Hematopoietic multipotent progenitor cell treated with erythropoietin and hydrocortisone succinate and interleukin-3 and kit ligand, for 8 days (in vitro differentiated cells): ENCODE measurements at regions not wholly inside any gene's neighbourhood (a gene's known extent, or its start where the extent isn't known, plus 50 kb on each side); places are given as distances from the start of the nearest gene placed in this dataset.

Source experiments
- DNase-seq: peaks from one replicate; pipeline ENCODE4 v3.0.0-alpha.2; 2015

DNA sequence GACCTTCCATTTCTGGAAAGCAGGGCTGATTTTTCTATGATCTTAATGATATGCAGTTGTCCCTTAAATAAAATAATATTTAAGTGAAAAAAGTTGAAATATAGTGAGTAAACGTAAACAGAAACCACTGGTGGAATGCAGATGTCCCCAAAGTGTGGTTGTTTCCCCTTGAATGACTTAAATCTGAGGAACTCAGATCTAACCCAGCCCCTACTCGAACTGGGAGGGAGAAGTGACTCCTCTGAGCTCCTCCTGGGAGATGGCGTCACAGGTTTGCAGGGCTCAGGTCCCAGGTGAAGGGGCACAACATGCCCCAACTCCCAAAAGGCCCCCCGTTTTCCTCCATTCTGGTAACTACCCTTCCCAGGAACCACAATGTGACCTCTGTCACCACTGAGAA lies 142.8 kb downstream of the IRF8 start:
- no peak for DNase-seq

DNA sequence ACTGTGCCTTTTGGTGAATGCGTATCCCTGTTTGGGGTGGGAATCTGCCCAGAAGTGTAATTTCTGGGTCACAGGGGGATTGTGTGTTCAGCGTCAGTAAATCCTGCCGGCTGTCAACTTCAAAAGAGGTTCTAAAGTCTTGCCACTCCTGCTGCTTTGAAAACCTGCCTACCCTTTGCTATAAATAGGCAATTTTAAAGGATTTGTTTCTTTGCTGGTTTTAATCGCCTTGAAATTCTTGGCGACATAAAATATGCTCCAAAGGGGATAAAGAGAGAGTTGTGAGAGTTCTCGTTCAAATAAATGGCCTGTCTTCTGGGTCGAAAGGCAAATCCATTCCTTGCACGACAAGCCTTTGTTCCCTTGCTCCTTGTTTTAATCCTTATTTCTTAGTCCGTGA lies 143.4 kb downstream of the IRF8 start:
- DNase-seq = no peak

DNA sequence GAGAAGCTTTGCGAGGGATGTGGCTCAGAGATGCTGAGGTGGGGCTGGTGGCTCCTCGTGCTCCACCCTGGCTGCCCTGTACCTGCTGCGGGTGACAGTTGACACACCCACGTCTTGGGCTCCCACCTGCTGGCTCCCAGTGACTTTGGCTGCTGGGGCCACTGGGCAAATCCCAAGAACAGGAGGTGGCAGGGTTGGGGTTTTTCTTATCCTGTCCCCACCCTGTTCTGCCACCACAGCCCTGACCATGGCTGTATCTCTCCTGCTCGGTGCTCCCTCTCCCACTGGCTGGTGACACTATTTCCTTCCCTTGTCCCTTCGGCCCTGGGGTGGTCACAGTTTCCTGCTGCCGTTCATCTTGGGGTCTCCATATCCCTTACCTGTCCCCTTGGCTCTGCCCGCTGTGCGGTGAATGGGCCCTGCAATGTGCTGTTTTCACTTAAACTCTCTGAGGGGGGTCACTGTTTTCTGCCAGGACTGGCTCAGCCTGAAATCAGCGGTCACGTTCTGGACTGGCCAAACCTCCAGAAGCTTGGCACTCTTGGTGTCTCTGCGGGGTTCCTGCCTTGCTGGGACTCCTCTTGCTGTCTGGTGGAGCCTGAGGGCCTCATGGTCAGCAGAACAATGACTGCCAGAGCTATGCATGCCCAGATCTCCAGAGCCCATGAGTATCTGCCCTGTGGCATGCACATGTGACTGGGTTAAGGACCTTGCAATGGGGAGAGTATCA lies 144.2 kb downstream of the IRF8 start:
- DNase-seq = no peak

DNA sequence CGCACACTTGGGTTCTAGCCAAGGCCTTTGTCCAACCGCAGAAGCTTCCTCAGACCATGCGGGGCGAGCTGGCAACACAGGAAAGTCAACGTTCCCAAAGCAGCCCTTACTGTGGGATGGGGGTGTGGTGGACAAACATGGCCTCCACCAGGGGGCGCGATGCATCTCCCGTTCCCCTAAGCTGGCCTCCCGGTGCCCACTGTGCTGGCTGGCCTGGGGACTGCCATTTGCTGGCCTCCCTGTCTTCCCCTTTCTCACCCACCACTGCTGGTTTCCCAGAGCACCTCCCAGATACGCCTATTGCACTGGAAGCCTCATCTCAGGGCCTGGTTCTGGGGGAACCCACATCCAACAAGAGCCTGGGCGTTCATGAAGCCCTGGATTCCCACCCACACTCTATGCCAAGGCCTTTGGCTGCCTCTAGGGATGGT lies 145.3 kb downstream of the IRF8 start:
- peak; percentile 55 for DNase-seq

DNA sequence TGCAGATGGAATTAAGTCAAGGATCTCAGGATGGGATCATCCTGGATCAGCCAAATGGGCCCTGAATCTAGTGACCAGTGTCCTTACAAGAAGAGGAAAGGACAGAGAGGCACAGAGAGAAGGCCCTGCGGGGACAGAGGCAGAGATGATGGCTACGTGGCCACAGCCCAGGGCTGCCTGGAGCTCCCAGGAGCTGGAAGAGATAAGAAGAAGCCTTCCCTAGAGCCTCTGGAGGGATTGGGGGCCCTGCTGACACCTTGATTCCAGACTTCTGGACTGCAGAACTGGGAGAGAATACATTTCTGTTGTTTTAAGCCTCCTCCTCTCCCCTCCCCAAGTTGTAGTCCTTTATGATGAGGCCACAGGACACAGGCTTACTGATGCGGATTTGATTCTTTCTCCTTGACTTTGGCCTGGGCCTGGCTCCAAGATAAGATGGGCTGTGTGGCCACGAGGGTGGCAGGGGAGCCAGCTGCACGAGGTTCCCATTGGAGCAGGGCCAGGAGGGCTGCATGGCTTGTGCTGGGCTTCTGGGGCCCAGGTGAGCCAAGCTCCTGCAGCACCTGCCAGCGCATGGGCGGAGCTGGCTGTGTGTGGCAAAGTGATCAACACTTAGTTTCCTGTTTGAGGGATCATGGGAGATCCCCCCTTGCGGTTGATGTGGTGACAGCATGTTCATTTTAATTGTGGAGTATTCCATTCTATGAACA lies 146.1 kb downstream of the IRF8 start:
- DNase-seq = peak; percentile 5

DNA sequence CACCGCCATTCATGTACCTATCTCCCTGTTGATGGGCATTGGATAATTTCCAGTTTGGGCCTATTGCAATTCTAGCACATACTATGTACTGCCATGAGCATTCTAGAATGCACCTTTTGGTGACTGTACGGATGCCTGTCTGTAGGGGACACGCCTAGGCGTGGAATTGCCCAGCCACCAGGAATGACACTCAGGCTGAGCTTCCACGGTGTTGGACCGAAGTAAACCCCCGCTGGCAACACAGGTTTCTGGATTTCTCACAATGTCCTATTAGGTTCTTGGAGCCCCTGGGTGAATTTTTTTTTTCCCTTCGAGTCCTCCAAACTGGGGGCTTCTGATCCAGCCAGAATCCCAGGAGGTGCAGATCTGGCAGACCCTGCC lies 146.6 kb downstream of the IRF8 start:
- no peak for DNase-seq

DNA sequence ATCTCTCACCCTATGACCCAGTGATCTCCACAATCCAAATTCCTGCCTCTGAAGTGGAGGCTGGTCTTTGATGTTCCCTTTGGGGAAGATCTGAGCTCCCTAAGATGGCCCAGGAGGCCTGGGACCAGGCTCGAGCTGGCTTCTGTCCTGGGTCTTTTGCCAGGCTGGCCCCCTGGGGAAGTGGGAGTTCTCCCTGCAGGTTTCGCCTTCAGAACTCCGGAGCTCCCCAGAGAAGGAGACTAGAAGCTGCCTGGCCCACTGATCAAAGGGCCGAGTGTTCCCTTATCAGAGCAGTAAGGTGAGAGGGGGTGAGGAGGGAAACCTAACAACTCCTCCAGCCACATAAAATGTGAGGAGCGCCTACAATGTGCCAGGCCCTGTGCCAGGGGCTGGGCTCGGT lies 147.1 kb downstream of the IRF8 start:
- no peak for DNase-seq

DNA sequence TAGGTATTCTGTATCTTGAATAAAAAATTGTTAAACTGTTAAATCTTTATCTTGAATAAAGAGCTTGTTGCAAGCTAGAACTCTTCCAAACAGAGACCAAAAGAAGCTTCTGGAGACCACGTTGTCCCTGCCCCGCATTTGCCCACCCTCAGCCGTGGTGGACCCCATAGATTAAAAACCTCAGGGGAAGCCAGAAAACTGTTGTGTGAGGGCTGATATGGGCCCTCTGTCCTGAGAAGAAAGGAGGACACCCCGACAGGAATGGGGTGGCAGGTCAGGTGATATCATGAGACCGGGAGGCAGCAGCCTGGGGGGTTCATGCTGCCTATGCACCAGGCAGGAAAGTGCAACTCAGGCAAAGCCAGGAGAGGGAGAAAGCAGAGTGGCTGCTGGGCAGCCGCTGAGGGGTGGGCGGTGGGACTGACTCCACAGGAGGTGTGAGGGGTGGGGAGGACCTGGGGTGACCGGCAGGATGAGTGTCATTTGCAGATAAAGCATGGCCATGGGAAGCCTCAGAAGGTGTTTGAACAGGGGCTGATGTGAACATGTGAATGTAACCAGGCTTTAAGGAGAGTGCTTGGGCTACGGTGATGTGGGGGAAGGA lies 147.8 kb downstream of the IRF8 start:
- DNase-seq = peak; percentile 4

DNA sequence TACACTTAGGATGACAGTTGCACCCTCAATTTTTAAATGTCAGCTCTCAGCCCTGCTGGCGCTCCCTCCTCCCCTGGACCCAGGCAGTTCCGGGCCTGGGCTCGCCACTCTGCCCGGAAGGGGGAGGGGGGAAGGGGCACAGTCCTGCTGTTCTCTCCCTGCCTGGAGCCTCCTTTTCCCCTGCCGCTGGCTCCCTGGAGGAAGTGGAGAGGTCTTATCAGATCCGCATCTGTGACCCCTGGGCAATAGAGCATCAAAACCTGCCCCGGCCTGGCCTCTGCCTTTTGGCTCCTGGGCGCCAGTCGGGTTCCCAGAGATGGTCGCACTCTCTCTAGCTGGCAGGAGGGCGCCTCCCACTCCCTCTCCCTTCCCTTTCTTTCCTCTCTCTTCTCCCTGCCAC lies 149.3 kb downstream of the IRF8 start:
- no peak for DNase-seq

DNA sequence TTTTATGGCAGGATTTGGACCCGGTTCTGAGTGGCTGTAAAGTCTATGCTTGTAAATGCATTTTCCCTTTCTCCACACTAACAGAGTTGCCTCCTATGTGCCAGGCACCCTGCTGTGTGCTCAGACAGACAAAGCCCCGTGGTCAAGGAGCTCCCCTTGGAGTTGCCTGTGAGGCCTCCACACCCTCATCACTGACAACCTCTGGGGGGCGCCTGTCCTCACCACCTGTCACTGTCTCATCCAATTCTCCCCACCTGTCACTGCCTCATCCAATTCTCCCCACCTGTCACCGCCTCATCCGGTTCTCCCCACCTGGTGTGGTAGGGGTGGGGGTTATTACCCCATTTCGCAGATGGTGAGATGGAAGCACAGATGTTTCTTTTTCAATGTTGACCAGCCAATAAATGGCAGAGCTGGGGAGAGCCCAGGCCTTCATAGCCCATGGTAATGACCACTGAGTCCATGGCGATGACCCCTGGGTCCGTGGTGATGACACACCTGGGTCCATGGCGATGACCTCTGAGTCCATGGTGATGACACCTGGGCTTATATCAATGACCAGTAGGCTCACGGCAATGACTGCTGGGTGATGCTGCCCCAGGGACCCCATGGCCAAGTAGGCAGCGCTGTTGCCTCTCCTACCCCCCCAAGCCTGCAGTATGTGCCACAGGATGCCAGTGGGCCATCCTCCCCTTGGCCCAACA lies 150.1 kb downstream of the IRF8 start:
- DNase-seq = no peak

DNA sequence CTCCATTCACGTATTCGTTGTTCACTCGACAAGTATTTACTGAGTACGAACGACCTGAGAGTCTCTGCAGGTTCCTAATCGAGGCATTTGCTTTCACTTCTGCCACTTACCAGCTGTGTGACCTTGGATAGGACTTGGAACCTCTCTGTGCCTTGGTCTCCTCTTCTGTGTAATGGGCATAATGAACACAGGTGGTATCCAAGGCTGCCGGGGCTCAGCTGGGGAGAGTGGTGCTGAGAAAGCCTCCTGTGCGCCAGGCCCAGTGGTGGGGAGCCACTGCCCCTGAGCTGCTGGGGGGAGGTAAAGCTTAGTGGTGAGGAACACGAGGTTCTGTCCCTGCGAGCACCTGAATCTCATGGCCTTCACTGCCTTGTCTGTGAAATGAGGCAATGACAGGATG lies 150.7 kb downstream of the IRF8 start:
- DNase-seq = no peak

DNA sequence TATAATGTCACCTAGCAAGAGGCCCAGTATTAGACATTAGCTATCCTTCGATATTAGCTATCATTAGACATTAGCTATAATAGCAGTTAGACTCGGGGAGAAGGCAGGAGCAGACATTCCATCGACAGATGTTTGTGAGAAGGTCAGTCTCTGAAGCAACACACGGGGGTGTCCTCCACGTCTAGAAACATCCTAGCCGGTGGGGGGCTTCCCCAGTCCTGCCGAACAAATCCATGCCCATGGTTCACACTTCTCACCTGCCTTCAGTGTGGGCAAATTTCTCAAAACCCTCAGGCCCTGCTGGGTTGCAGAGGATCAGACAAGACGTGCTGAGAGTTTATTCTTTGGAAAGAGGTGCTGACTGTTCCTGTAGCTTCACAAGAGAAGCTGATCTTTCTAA lies 151.1 kb downstream of the IRF8 start:
- no peak for DNase-seq

DNA sequence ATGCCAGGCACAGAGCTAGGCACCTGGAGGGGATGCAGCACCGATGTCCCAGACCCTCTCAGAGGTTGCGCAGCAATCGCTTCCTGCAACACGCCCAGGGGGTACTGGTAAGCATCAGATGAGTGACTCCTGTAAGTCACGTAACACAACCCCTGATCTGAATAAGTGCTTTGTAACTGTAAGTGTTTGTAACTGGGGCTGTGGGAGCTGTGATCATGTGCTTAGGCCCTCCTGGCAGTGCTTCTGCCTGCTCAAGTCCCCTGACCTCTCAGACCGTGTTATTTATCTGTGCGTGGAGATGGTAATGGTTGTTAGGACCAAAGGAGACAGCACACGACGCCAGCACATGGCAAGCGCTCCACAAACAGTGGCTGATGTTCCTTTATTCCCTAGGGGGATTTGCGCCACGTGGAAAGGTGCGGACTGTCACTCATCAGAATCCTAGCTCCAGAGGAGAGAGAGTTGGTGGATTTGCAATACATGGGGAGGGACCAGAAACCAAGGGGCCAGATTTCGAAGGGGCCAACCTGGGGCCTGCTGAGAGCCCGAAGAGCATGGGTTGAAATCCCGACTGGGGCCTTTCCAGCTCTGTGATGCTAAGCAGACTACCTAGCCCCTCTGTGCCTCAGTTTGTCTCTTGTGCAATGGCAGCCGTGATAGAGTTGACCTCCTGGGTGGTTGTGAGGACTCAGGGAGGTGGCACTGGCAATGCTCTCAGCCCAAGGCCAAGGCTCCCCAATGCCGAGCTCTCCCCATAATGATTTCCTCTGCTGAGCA lies 151.8 kb downstream of the IRF8 start:
- no peak for DNase-seq

DNA sequence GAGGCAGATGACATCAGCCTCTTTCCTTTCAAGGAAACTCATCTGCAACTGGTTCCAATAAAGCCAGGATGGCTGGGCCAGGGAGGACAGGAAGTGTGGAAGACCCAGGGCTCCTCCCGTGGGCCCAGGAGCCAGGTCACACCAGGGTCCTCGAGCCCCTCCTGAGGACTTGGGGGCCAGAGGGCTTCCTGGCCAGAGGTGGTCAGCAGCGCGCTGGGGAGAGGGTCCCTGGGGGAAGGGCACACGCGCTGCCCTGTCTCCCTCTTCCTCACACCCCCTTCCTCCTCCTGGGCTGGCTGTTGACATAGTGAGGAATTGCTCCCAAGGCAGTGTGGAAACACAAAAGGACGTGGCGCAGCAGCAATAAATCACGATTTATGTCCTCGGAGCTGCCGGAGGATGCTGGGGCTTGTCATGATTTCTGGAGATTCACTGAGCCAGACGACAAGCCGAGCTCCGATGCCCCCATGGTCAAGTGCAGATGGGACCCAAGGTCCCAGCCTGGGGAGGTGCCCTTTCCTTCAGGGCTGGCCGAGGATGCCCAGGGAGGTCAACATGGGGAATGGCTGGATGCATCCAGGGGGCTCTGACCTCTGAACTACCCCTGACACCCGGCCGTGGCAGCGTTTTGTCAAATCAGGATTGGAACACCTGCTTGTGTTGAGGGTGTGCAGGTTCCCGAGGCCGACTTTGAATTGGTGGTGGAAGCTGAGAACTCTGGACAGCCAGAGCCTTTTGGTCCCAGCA lies 152.6 kb downstream of the IRF8 start:
- no peak for DNase-seq

DNA sequence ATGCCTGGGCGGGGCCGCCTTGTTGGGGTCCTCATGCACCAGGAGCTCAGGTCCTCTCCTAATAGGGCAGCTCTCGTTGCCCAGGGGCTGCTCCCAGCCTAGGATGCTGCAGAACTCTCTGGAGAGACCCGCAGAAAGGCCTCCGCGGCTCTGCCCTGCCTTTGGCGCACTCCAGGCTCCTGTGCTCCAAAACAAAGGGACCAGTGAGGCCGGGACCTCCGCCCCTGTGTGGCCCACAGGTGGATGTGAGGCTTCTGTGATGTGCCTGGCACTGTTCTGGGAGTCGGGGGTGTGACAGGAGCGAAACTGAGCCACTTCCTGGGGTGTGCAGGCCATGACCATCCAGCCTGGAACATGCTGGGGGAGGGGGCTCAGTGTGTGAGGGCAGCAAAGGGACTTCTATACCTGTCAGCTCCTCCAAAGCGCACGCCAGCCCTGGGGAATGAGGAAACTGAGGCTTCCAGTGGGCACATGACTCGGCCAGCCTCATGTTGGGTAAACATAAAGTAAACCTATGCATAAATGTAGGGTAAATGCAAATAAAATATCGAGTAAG lies 153.2 kb downstream of the IRF8 start:
- no peak for DNase-seq

DNA sequence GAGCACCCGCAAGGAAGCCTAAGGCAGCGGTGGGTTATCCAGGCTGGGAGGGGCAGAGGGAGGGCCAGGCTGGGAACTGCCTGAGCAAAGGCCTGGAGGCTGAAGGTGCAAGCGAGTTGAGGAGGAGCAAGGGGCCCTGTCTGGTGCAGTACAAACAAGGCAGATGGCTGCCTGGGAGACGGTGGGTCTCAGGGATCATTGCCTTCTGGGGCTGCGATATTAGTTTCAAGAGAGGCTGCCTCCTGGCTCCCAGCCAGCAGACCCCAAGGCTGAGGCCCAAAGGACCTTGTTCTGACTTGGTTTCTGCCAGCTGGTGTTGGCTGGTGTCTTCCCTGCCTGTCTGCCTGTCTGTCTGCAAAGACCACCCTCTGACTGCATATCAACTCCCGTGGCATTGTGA lies 154.0 kb downstream of the IRF8 start:
- no peak for DNase-seq

DNA sequence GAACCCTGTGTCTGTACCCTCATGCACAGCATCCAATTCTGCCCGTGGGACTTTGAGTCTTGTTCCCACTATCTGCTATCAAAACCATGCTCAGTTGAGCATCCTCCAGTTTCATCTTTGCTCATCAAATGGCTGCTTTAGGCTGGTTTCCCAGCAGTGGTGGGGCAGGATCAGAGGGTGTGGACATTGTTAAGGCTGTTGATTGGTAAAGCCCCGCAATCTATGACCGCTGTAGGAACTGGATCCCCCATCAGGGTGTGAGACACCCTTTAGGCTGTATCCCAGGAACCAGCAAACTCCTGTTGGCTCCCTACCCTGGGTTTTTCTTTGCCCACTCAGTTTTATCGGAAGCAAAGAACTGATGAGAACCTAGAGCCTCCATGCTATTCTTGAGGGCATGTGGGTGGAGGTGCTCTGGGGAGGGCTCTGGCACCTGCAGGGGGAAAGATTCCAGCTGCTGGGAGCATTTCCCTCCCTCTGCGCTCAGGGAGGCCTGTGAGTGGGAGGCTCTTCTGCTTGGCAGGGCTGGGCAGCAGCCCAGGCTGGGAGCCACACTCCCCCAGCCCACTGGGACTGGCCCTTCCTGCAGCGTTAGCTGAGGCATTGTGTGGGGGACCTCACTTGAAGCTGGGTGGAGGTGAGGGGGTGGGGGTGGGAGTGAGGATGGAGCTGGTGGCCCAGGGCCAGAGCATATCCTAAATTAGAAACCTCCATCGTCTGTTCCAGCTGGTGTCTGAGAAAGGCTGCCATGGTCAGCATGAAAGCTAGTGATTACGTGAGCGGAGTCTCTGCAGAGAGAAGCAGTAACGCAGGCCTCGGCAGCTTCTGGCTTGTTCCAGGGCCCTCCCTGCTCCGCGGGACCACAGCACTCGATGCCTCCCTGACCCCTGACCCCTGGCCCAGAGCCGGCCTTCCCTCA lies 160.6 kb downstream of the IRF8 start:
- DNase-seq = no peak

DNA sequence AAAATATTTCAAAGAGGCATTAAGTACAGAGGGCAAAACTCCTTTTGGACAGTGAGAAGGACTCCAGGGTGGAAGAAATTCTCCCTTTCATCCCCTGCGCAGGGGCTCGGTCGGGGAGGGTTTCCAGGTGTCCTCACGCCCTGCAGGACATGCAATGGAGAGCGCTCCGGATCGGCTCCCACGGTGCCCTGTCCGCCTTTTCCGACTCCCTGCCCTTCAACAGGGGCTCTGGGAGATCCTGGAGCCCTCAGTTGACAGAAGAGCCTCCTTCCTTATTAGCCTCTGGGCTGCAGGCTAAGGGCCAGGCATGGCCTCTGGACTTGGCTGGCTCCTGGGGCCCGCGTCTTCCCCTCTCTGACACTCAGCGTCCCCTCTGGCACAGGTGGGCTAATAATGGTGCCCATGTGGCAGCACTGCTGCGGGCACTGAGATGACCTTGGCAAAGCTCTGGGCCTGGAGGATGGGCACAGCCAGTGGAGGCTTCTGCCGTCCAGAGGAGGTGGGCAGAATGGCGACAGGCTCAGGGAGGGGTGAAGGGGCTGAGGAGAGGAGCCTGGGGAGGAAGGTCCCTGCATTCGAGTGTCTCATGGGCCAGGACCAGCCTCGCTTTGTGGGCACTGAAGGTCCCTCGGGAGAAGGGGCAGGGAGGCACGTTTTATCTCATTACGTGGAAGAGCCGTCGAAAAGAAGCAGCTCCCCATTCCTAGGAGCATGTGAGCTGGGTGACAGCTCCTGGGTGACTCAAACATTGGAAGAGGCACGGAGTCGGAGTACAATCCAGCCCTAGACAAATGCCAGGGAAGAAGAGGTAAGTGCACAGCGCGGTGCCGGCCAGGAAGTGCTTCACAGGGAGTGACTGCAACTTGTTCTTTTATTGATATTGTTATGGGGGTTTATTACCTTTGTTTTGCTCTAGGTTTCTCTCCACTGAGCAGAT lies 161.7 kb downstream of the IRF8 start:
- DNase-seq = no peak

DNA sequence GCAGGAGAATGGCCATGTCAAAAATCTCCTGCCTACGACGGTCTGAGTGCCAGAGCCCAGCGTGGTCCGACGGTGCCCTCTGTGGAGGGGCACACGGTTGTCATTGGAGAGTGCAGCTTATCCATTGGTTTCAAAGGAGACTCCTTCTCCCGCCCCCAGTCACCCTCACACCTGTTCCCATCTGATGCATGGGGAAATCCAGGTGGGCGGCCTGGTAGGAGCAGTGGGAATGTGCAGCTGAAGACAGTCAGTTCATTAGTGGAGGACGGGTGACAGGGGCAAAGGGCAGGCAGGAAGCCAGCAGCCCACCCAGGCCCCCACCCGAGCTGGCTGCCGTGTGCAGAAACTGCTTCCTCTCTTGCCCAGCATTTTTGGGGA lies 162.3 kb downstream of the IRF8 start:
- DNase-seq = no peak

DNA sequence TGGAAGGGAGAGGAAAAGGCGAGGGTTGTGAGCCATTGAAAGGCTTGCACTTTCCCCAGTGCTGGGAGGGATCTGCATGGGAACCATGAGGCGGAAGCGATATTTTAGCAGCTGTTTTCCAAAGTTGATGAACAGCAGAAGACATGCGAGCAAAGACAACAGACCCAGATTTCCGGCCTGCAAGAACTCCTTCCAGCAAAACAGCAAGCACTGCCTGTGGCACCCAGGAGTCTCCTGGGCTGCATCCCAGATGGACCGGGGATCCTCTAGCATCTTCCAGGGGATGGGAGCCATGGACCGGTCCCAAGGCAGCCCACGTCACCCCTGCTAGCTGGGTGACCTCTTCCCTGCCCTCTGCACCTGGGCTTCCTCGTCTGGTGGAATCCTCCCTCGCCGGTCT lies 162.8 kb downstream of the IRF8 start:
- no peak for DNase-seq
